ENCODE measurements at regions not wholly inside any gene's neighbourhood (a gene's known extent, or its start where the extent isn't known, plus 50 kb on each side); places are given as distances from the start of the nearest gene placed in this dataset.

GRCh38 chr4:181971411-181971810, 271.8 kb upstream of the TENM3 start:
- DNase-seq (ENCODE audit: low read depth): peak; percentile 68
- H3K9ac ChIP-seq (ENCODE audit: low read length): no peak overlapping the region
- Mint-ChIP-seq H3K9me3 (ENCODE audit: unreplicated experiment) (peaks cover 5% of the 10 kb centered on the region), H3K27me3 (ENCODE audit: low read depth, unreplicated experiment) (no peaks in the 10 kb centered on the region), H3K36me3 (ENCODE audit: low read depth, unreplicated experiment) (peaks cover 19% of the 10 kb centered on the region), H3K27ac (ENCODE audit: unreplicated experiment) (peak overlapping the region; percentile 88), H3K4me3 (ENCODE audit: unreplicated experiment) (no peak overlapping the region), H3K4me1 (ENCODE audit: low read depth, unreplicated experiment) (peaks cover 38% of the 10 kb centered on the region)
- TF ChIP-seq CTCF (IDR thresholded peaks at IDR 0.05; ENCODE audit: insufficient read depth, low read depth, low read length): no peak
- no peak for TF ChIP-seq EZH2 (IDR thresholded peaks at IDR 0.05; ENCODE audit: insufficient read depth, low read length)
- no peaks in the 10 kb centered on the region for H4K20me1 ChIP-seq (ENCODE audit: insufficient read depth, low read length)
- H3K79me2 ChIP-seq (ENCODE audit: insufficient read depth, low read length): no peaks in the 10 kb centered on the region
- H3K4me1 ChIP-seq (ENCODE audit: insufficient read depth, low read length): peaks cover 24% of the 10 kb centered on the region
- no peak overlapping the region for H3K4me3 ChIP-seq (ENCODE audit: insufficient read depth, low read depth, low read length)
- peak overlapping the region; percentile 32 for H3K4me2 ChIP-seq (ENCODE audit: low read length)
- no peaks in the 10 kb centered on the region for H3K27me3 ChIP-seq (ENCODE audit: insufficient read depth, low read length)
- no peaks in the 10 kb centered on the region for H3K9me3 ChIP-seq (ENCODE audit: insufficient read depth, low read depth, low read length)
- peak overlapping the region; percentile 64 for H3K27ac ChIP-seq (ENCODE audit: low read depth, low read length)
- H3K36me3 ChIP-seq (ENCODE audit: insufficient read depth, low read length): no peaks in the 10 kb centered on the region
- peak; percentile 37 for FAIRE-seq
- no peak overlapping the region for H2AFZ ChIP-seq (ENCODE audit: low read depth, low read length)

- Histone ChIP-seq H3K36me3 (ENCODE audit: insufficient read depth, low read length) (no peaks in the 10 kb centered on the region), H3K79me2 (ENCODE audit: insufficient read depth, low read length) (no peaks in the 10 kb centered on the region), H3K4me3 (ENCODE audit: insufficient read depth, low read depth, low read length) (no peak overlapping the region), H3K27me3 (ENCODE audit: insufficient read depth, low read length) (no peaks in the 10 kb centered on the region), H4K20me1 (ENCODE audit: insufficient read depth, low read length) (no peaks in the 10 kb centered on the region), H3K9me3 (ENCODE audit: insufficient read depth, low read depth, low read length) (no peaks in the 10 kb centered on the region), H3K4me1 (ENCODE audit: insufficient read depth, low read length) (peaks cover 18% of the 10 kb centered on the region), H3K4me2 (ENCODE audit: low read length) (peak overlapping the region; percentile 32), H3K9ac (ENCODE audit: low read length) (no peak overlapping the region), H2AFZ (ENCODE audit: low read depth, low read length) (no peak overlapping the region), H3K27ac (ENCODE audit: low read depth, low read length) (peak overlapping the region; percentile 64)
- peaks cover 25% of the 10 kb centered on the region for H3K36me3 Mint-ChIP-seq (ENCODE audit: low read depth, unreplicated experiment)
- peak overlapping the region; percentile 88 for H3K27ac Mint-ChIP-seq (ENCODE audit: unreplicated experiment)
- H3K4me3 Mint-ChIP-seq (ENCODE audit: unreplicated experiment): no peak overlapping the region
- no peaks in the 10 kb centered on the region for H3K27me3 Mint-ChIP-seq (ENCODE audit: low read depth, unreplicated experiment)
- TF ChIP-seq EZH2 (IDR thresholded peaks at IDR 0.05; ENCODE audit: insufficient read depth, low read length) (no peak), CTCF (IDR thresholded peaks at IDR 0.05; ENCODE audit: insufficient read depth, low read depth, low read length) (no peak)
- peaks cover 33% of the 10 kb centered on the region for H3K4me1 Mint-ChIP-seq (ENCODE audit: low read depth, unreplicated experiment)
- DNase-seq (ENCODE audit: low read depth) (peak; percentile 66), FAIRE-seq (no peak)
- H3K9me3 Mint-ChIP-seq (ENCODE audit: unreplicated experiment): peaks cover 5% of the 10 kb centered on the region
Observed at GRCh38 chr4:181971973-181972372, 271.2 kb upstream of the TENM3 start.

- Histone ChIP-seq H4K20me1 (ENCODE audit: insufficient read depth, low read length) (no peaks in the 10 kb centered on the region), H2AFZ (ENCODE audit: low read depth, low read length) (no peak overlapping the region), H3K9ac (ENCODE audit: low read length) (no peak overlapping the region), H3K36me3 (ENCODE audit: insufficient read depth, low read length) (peaks cover 7% of the 10 kb centered on the region), H3K4me3 (ENCODE audit: insufficient read depth, low read depth, low read length) (no peak overlapping the region), H3K4me2 (ENCODE audit: low read length) (no peak overlapping the region), H3K27me3 (ENCODE audit: insufficient read depth, low read length) (no peaks in the 10 kb centered on the region), H3K27ac (ENCODE audit: low read depth, low read length) (no peak overlapping the region), H3K9me3 (ENCODE audit: insufficient read depth, low read depth, low read length) (no peaks in the 10 kb centered on the region), H3K4me1 (ENCODE audit: insufficient read depth, low read length) (peaks cover 2% of the 10 kb centered on the region), H3K79me2 (ENCODE audit: insufficient read depth, low read length) (no peaks in the 10 kb centered on the region)
- H3K27me3 Mint-ChIP-seq (ENCODE audit: low read depth, unreplicated experiment): no peaks in the 10 kb centered on the region
- DNase-seq (ENCODE audit: low read depth) (no peak), FAIRE-seq (no peak)
- no peak overlapping the region for H3K27ac Mint-ChIP-seq (ENCODE audit: unreplicated experiment)
- H3K4me1 Mint-ChIP-seq (ENCODE audit: low read depth, unreplicated experiment): peaks cover 10% of the 10 kb centered on the region
- no peak overlapping the region for H3K4me3 Mint-ChIP-seq (ENCODE audit: unreplicated experiment)
- TF ChIP-seq CTCF (IDR thresholded peaks at IDR 0.05; ENCODE audit: insufficient read depth, low read depth, low read length) (no peak), EZH2 (IDR thresholded peaks at IDR 0.05; ENCODE audit: insufficient read depth, low read length) (no peak)
- peaks cover 9% of the 10 kb centered on the region for H3K9me3 Mint-ChIP-seq (ENCODE audit: unreplicated experiment)
- H3K36me3 Mint-ChIP-seq (ENCODE audit: low read depth, unreplicated experiment): peaks cover 38% of the 10 kb centered on the region
Observed at GRCh38 chr4:181976764-181977163, 266.4 kb upstream of the TENM3 start.
